MM.1S (cell line): ENCODE measurements at regions not wholly inside any gene's neighbourhood (a gene's known extent, or its start where the extent isn't known, plus 50 kb on each side); places are given as distances from the start of the nearest gene placed in this dataset.

Source experiments
- DNase-seq: peaks from one replicate; pipeline ENCODE4 v3.0.0-alpha.2; 2015
- H2AFZ ChIP-seq: fragments of 300-600 bp; sonication (generic); 2 replicates; pipeline ENCODE4 v1.6.0; 2016; ENCODE audit warnings: antibody characterized with exemption, low read length
- H3F3A ChIP-seq: fragments of 300-600 bp; sonication (generic); 2 replicates; pipeline ENCODE4 v1.6.1; 2016; ENCODE audit warnings: mild to moderate bottlenecking, antibody characterized with exemption, low read length, moderate library complexity, mixed read lengths; ENCODE audit not compliant: insufficient read depth
- H3K27ac ChIP-seq: fragments of 300-600 bp; sonication (generic); 2 replicates; pipeline ENCODE4 v1.5.1; 2016; ENCODE audit warnings: mild to moderate bottlenecking, low read length
- H3K27me3 ChIP-seq: fragments of 300-600 bp; sonication (generic); replicated peaks from 2 replicates; pipeline ENCODE4 v1.6.0; 2016; ENCODE audit warnings: low read length; ENCODE audit not compliant: insufficient read depth
- H3K36me3 ChIP-seq: fragments of 300-600 bp; sonication (generic); replicated peaks from 2 replicates; pipeline ENCODE4 v1.6.1; 2016; ENCODE audit warnings: mild to moderate bottlenecking, low read length, mixed read lengths; ENCODE audit not compliant: insufficient read depth
- H3K4me1 ChIP-seq: fragments of 300-600 bp; sonication (generic); 2 replicates; pipeline ENCODE4 v1.6.1; 2016; ENCODE audit warnings: low read length, mixed read lengths
- H3K4me2 ChIP-seq: fragments of 300-600 bp; sonication (generic); 2 replicates; pipeline ENCODE4 v1.6.0; 2016; ENCODE audit warnings: low read depth, low read length
- H3K4me3 ChIP-seq: fragments of 300-600 bp; sonication (generic); 2 replicates; pipeline ENCODE4 v1.5.1; 2016; ENCODE audit warnings: low read length, mixed read lengths
- H3K79me2 ChIP-seq: fragments of 300-600 bp; sonication (generic); 2 replicates; pipeline ENCODE4 v1.6.1; 2016; ENCODE audit warnings: mixed run types, low read length, mixed read lengths
- H3K9ac ChIP-seq: fragments of 300-600 bp; sonication (generic); 2 replicates; pipeline ENCODE4 v1.6.1; 2016; ENCODE audit warnings: low read length, mixed read lengths
- H3K9me2 ChIP-seq: fragments of 300-600 bp; sonication (generic); replicated peaks from 2 replicates; pipeline ENCODE4 v1.6.1; 2016; ENCODE audit warnings: mild to moderate bottlenecking, low read length, mixed read lengths; ENCODE audit not compliant: insufficient read depth
- H3K9me3 ChIP-seq: fragments of 300-600 bp; sonication (generic); replicated peaks from 2 replicates; pipeline ENCODE4 v1.6.1; 2016; ENCODE audit warnings: mild to moderate bottlenecking, low read length, mixed read lengths; ENCODE audit not compliant: insufficient read depth
- H4K20me1 ChIP-seq: fragments of 300-600 bp; sonication (generic); 2 replicates; pipeline ENCODE4 v1.6.1; 2016; ENCODE audit warnings: mild to moderate bottlenecking, low read length, moderate library complexity, mixed read lengths; ENCODE audit not compliant: insufficient read depth
- EZH2 ChIP-seq: fragments of 300-600 bp; sonication (generic); optimal IDR thresholded peaks from 2 replicates; pipeline ENCODE3; 2017; ENCODE audit warnings: low read depth, mild to moderate bottlenecking, antibody characterized with exemption, low read length, mixed read lengths
- EZH2phosphoT487 ChIP-seq: fragments of 300-600 bp; sonication (generic); IDR thresholded peaks from 2 replicates; pipeline ENCODE4 v1.6.1; 2018; ENCODE audit warnings: antibody characterized with exemption, low read length
- TF ChIP-seq, protein P1 (sequence below): fragments of 300-600 bp; sonication (generic); IDR thresholded peaks from 2 replicates; pipeline ENCODE4 v1.5.1; 2016; ENCODE audit warnings: antibody characterized with exemption, low read length, mixed read lengths

DNA sequence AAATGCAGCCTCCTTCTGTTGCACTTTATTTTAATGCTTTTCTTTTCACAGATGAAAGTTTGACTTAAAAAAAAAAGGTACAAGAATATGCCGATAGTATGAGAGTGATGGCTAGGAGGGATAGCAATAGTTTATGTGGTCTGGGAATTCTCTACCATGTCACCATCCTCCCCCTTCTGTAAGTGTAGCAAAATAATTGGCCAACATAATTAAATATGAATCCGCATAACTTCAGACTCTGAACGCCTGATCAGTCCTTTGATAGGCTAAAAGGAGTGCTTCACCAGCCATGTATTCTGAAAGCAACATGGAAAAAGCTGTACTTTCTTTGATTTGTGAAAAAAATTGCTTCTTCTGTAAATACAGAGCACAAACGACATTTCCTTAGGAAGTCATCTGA is 95.7 kb upstream of the TTC29 start:
- TF ChIP-seq EZH2, result no peak
- TF ChIP-seq, protein P1, sequence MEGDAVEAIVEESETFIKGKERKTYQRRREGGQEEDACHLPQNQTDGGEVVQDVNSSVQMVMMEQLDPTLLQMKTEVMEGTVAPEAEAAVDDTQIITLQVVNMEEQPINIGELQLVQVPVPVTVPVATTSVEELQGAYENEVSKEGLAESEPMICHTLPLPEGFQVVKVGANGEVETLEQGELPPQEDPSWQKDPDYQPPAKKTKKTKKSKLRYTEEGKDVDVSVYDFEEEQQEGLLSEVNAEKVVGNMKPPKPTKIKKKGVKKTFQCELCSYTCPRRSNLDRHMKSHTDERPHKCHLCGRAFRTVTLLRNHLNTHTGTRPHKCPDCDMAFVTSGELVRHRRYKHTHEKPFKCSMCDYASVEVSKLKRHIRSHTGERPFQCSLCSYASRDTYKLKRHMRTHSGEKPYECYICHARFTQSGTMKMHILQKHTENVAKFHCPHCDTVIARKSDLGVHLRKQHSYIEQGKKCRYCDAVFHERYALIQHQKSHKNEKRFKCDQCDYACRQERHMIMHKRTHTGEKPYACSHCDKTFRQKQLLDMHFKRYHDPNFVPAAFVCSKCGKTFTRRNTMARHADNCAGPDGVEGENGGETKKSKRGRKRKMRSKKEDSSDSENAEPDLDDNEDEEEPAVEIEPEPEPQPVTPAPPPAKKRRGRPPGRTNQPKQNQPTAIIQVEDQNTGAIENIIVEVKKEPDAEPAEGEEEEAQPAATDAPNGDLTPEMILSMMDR, result no peak
- no peak for TF ChIP-seq EZH2phosphoT487
- no peaks in the 10 kb centered on the region for H3K27me3 ChIP-seq
- no peaks in the 10 kb centered on the region for H3K9me2 ChIP-seq
- no peaks in the 10 kb centered on the region for H3K79me2 ChIP-seq
- no peak overlapping the region for H3K27ac ChIP-seq
- no peak overlapping the region for H2AFZ ChIP-seq
- no peak overlapping the region for H3K9ac ChIP-seq
- no peak overlapping the region for H3K4me3 ChIP-seq
- no peaks in the 10 kb centered on the region for H3K36me3 ChIP-seq
- no peaks in the 10 kb centered on the region for H3F3A ChIP-seq
- no peak for DNase-seq
- no peak overlapping the region for H3K4me2 ChIP-seq
- H4K20me1 ChIP-seq, result no peaks in the 10 kb centered on the region
- H3K9me3 ChIP-seq, result no peaks in the 10 kb centered on the region
- no peaks in the 10 kb centered on the region for H3K4me1 ChIP-seq

DNA sequence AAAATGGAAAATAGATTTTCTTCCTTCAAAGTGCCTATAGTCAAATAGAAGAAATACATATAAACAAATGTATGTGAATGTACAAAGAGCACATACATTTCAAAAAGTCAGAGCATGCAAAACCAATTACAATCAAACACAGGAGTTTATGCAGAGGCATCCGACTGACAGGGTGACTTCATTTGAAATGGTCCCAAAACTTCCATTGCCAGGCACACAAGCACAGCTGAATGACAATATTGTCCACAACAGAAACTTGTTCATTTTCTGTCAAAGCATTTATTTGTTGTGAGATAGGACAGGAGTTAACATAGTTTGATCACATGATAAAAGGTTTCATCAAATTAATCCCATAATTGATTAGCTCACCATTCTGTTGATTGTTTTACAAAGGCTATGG is 96.4 kb upstream of the TTC29 start:
- H3K4me1 ChIP-seq, result no peaks in the 10 kb centered on the region
- no peak overlapping the region for H3K9ac ChIP-seq
- TF ChIP-seq, protein P1, result no peak
- TF ChIP-seq EZH2, result no peak
- no peak for TF ChIP-seq EZH2phosphoT487
- no peaks in the 10 kb centered on the region for H3K9me3 ChIP-seq
- H3F3A ChIP-seq, result no peaks in the 10 kb centered on the region
- no peak overlapping the region for H3K4me2 ChIP-seq
- no peaks in the 10 kb centered on the region for H3K27me3 ChIP-seq
- H3K36me3 ChIP-seq, result no peaks in the 10 kb centered on the region
- no peak overlapping the region for H3K4me3 ChIP-seq
- no peaks in the 10 kb centered on the region for H4K20me1 ChIP-seq
- H3K9me2 ChIP-seq, result no peaks in the 10 kb centered on the region
- no peak for DNase-seq
- no peaks in the 10 kb centered on the region for H3K79me2 ChIP-seq
- H2AFZ ChIP-seq, result no peak overlapping the region
- H3K27ac ChIP-seq, result no peak overlapping the region

DNA sequence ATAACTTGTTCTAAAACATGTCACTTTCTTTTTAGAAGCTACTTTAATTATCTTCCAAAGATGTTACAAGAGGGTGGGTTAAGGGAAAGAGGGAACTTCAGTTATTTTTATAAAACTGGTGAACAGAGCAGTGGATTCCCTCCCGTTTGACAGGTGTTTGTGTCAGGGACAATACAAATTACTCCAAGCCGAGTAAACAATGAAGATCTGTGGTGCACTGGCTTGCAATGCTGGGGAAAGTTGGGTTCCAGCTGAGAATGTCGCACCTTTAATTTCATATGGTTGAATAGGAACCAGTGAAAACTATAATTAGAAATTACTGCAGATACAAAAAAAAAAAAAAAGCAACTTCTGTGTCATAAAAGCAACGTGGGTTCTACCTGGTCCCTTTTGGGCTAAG is 98.6 kb upstream of the TTC29 start:
- no peak for DNase-seq
- no peaks in the 10 kb centered on the region for H3F3A ChIP-seq
- no peak overlapping the region for H2AFZ ChIP-seq
- no peaks in the 10 kb centered on the region for H3K27me3 ChIP-seq
- H3K9me3 ChIP-seq, result no peaks in the 10 kb centered on the region
- H3K9me2 ChIP-seq, result no peaks in the 10 kb centered on the region
- H3K9ac ChIP-seq, result no peak overlapping the region
- no peak overlapping the region for H3K4me3 ChIP-seq
- TF ChIP-seq EZH2phosphoT487 (no peak), EZH2 (no peak)
- TF ChIP-seq, protein P1, result no peak
- no peak overlapping the region for H3K27ac ChIP-seq
- H3K36me3 ChIP-seq, result no peaks in the 10 kb centered on the region
- no peaks in the 10 kb centered on the region for H3K4me1 ChIP-seq
- H3K4me2 ChIP-seq, result no peak overlapping the region
- H4K20me1 ChIP-seq, result no peaks in the 10 kb centered on the region
- no peaks in the 10 kb centered on the region for H3K79me2 ChIP-seq
